Neural cell (in vitro differentiated cells): ENCODE measurements at regions not wholly inside any gene's neighbourhood (a gene's known extent, or its start where the extent isn't known, plus 50 kb on each side); places are given as distances from the start of the nearest gene placed in this dataset.

Source experiments
- H2AFZ ChIP-seq: fragments of 200-600, 300-800 bp; sonication (generic), shearing (Covaris generic); 2 replicates; pipeline ENCODE4 v1.6.0; 2014; ENCODE audit warnings: low read depth, mild to moderate bottlenecking, antibody characterized with exemption, low read length, moderate library complexity
- H3F3A ChIP-seq: fragments of 200-600 bp; shearing (Covaris generic); 2 replicates; pipeline ENCODE4 v1.6.1; 2016; ENCODE audit warnings: mild to moderate bottlenecking, moderate library complexity, mixed read lengths, antibody characterized with exemption, low read length; ENCODE audit not compliant: insufficient read depth, poor library complexity, severe bottlenecking
- H3K27ac ChIP-seq: fragments of 200-600, 300-800 bp; sonication (generic), shearing (Covaris generic); 2 replicates; pipeline ENCODE4 v1.5.1; 2014; ENCODE audit warnings: mild to moderate bottlenecking, low read length, moderate library complexity
- H3K27me3 ChIP-seq: fragments of 300-800, 200-600 bp; sonication (generic), shearing (Covaris generic); 2 replicates; pipeline ENCODE4 v1.6.0; 2014; ENCODE audit warnings: mild to moderate bottlenecking, low read depth, low read length, moderate library complexity; ENCODE audit not compliant: insufficient read depth
- H3K36me3 ChIP-seq: fragments of 300-800, 200-600 bp; sonication (generic), shearing (Covaris generic); 2 replicates; pipeline ENCODE4 v1.5.1; 2014; ENCODE audit warnings: mild to moderate bottlenecking, antibody characterized with exemption, low read length, moderate library complexity; ENCODE audit not compliant: insufficient read depth
- H3K4me2 ChIP-seq: fragments of 300-800, 200-600 bp; sonication (generic), shearing (Covaris generic); 2 replicates; pipeline ENCODE4 v1.6.0; 2014; ENCODE audit warnings: mild to moderate bottlenecking, low read length
- H3K4me3 ChIP-seq: fragments of 300-800, 200-600 bp; sonication (generic), shearing (Covaris generic); 2 replicates; pipeline ENCODE4 v1.5.1; 2014; ENCODE audit warnings: mild to moderate bottlenecking, low read length, moderate library complexity
- H3K79me2 ChIP-seq: fragments of 200-600 bp; shearing (Covaris generic); replicated peaks from 2 replicates; pipeline ENCODE4 v1.6.0; 2014; ENCODE audit warnings: mild to moderate bottlenecking, low read length, moderate library complexity; ENCODE audit not compliant: insufficient read depth
- H3K9ac ChIP-seq: fragments of 300-800, 200-600 bp; sonication (generic), shearing (Covaris generic); 2 replicates; pipeline ENCODE4 v1.6.1; 2016; ENCODE audit warnings: mild to moderate bottlenecking, low read length, mixed read lengths
- H3K9me2 ChIP-seq: fragments of 200-600 bp; shearing (Covaris generic); 2 replicates; pipeline ENCODE4 v1.6.1; 2016; ENCODE audit warnings: mild to moderate bottlenecking, low read length, mixed read lengths; ENCODE audit not compliant: insufficient read depth
- H3K9me3 ChIP-seq: fragments of 200-600, 300-800 bp; sonication (generic), shearing (Covaris generic); 2 replicates; pipeline ENCODE4 v1.6.1; 2016; ENCODE audit warnings: mild to moderate bottlenecking, mixed run types, low read length, moderate library complexity, mixed read lengths
- H4K20me1 ChIP-seq: fragments of 200-600 bp; shearing (Covaris generic); 2 replicates; pipeline ENCODE4 v1.6.1; 2016; ENCODE audit warnings: mild to moderate bottlenecking, mixed run types; ENCODE audit not compliant: insufficient read depth
- CTCF ChIP-seq: fragments of 450-650 bp; IDR thresholded peaks from 2 replicates; pipeline ENCODE4 v1.5.1; 2014; ENCODE audit warnings: antibody characterized with exemption, mild to moderate bottlenecking, moderate library complexity; ENCODE audit not compliant: poor library complexity, severe bottlenecking
- EP300 ChIP-seq: fragments of 450-650 bp; conservative IDR thresholded peaks from 2 replicates; pipeline ENCODE4 v1.6.1; 2014; ENCODE audit warnings: antibody characterized with exemption, mild to moderate bottlenecking, moderate library complexity; ENCODE audit not compliant: poor library complexity, severe bottlenecking
- EZH2 ChIP-seq: fragments of 200-600, 300-800 bp; shearing (Covaris generic), sonication (generic); IDR thresholded peaks from 2 replicates; pipeline ENCODE4 v1.6.1; 2014; ENCODE audit warnings: antibody characterized with exemption, low read length, borderline replicate concordance, mild to moderate bottlenecking; ENCODE audit not compliant: insufficient read depth, poor library complexity, severe bottlenecking
- MXI1 ChIP-seq: fragments of 450-650 bp; conservative IDR thresholded peaks from 2 replicates; pipeline ENCODE4 v1.6.1; 2014; ENCODE audit warnings: antibody characterized with exemption, mild to moderate bottlenecking; ENCODE audit not compliant: poor library complexity, severe bottlenecking
- POLR2AphosphoS5 ChIP-seq: IDR thresholded peaks from 2 replicates; pipeline ENCODE4 v1.6.1; 2012
- RAD21 ChIP-seq: fragments of 450-650 bp; conservative IDR thresholded peaks from 2 replicates; pipeline ENCODE4 v1.6.1; 2014; ENCODE audit warnings: antibody characterized with exemption, mild to moderate bottlenecking, moderate library complexity
- REST ChIP-seq: IDR thresholded peaks from 2 replicates; pipeline ENCODE4 v1.6.1; 2012; ENCODE audit warnings: borderline replicate concordance
- SMC3 ChIP-seq: fragments of 450-650 bp; conservative IDR thresholded peaks from 2 replicates; pipeline ENCODE4 v1.6.1; 2014; ENCODE audit warnings: antibody characterized with exemption, mild to moderate bottlenecking, moderate library complexity; ENCODE audit not compliant: poor library complexity
- TAF1 ChIP-seq: IDR thresholded peaks from 2 replicates; pipeline ENCODE4 v1.6.1; 2012; ENCODE audit warnings: low read depth

- no peak overlapping the region for H3K4me3 ChIP-seq
These were observed 227.5 kb downstream of the TEX36 start for GRCh38 chr10:125455431-125455830.

GRCh38 chr10:125451319-125451718, 231.6 kb downstream of the TEX36 start:
- Histone ChIP-seq H3K9me2 (no peaks in the 10 kb centered on the region), H3K79me2 (no peaks in the 10 kb centered on the region), H3F3A (no peaks in the 10 kb centered on the region), H4K20me1 (no peaks in the 10 kb centered on the region), H3K9ac (no peak overlapping the region), H3K4me2 (no peak overlapping the region), H2AFZ (no peak overlapping the region), H3K36me3 (no peaks in the 10 kb centered on the region), H3K9me3 (no peaks in the 10 kb centered on the region), H3K4me3 (no peak overlapping the region), H3K27ac (no peak overlapping the region), H3K27me3 (no peaks in the 10 kb centered on the region)
- TF ChIP-seq CTCF (no peak), POLR2AphosphoS5 (no peak), EP300 (no peak), EZH2 (no peak), REST (no peak), SMC3 (no peak)

More at GRCh38 chr10:125455431-125455830, 227.5 kb downstream of the TEX36 start:
- H3K9ac ChIP-seq: no peak overlapping the region
- H3K9me3 ChIP-seq: no peaks in the 10 kb centered on the region
- H2AFZ ChIP-seq: no peak overlapping the region
- no peak overlapping the region for H3K27ac ChIP-seq
- no peaks in the 10 kb centered on the region for H4K20me1 ChIP-seq
- H3K4me2 ChIP-seq: no peak overlapping the region
- H3K9me2 ChIP-seq: no peaks in the 10 kb centered on the region
- H3K36me3 ChIP-seq: no peaks in the 10 kb centered on the region
- H3K27me3 ChIP-seq: no peaks in the 10 kb centered on the region
- H3K79me2 ChIP-seq: no peaks in the 10 kb centered on the region
- TF ChIP-seq EP300 (no peak), EZH2 (no peak), POLR2AphosphoS5 (no peak), CTCF (no peak), REST (no peak), RAD21 (no peak), SMC3 (no peak), TAF1 (no peak), MXI1 (no peak)
- H3F3A ChIP-seq: no peaks in the 10 kb centered on the region
